ENCODE measurements at regions not wholly inside any gene's neighbourhood (a gene's known extent, or its start where the extent isn't known, plus 50 kb on each side); places are given as distances from the start of the nearest gene placed in this dataset.
"Not testable (repeated sequence)": the region's sequence is repeated elsewhere in the genome, so short reads cannot be mapped to it uniquely, and the experiment has no call there.

- not testable (repeated sequence) for TF ChIP-seq CTCF (IDR thresholded peaks at IDR 0.05); POLR2AphosphoS5 (IDR thresholded peaks at IDR 0.05); POLR2A (IDR thresholded peaks at IDR 0.05; ENCODE audit: low read depth); EP300 (IDR thresholded peaks at IDR 0.05)
These were observed 310.5 kb upstream of the MON1B start for GRCh38 chr16:76880523-76880922.
